GM12878 (cell line): ENCODE measurements at regions not wholly inside any gene's neighbourhood (a gene's known extent, or its start where the extent isn't known, plus 50 kb on each side); places are given as distances from the start of the nearest gene placed in this dataset.

Source experiments
- ATAC-seq: fragments of 200-7000 bp; cut with Tn5 transposase; 3 replicates; pipeline ENCODE4 v1.9.1; 2020; ENCODE audit warnings: mild to moderate bottlenecking, moderate library complexity
- BruUV-seq: library from RNA; stranded (reverse); fragments of 400-500 nt; replicated peaks from 2 replicates; lab custom pipeline; 2021; lab: Mats Ljungman, UMichigan
- CTCF ChIA-PET: fragments of 300-600 bp; sonication (Branson Sonifier 250); formaldehyde crosslinking; extraction: SDS; loops from one replicate; lab custom pipeline; 2021; ENCODE audit warnings: inconsistent platforms; lab: Yijun Ruan, JAX
- POLR2A ChIA-PET: fragments of 350-600 bp; formaldehyde crosslinking; extraction: SDS; loops from one replicate; lab custom pipeline; 2021; ENCODE audit warnings: inconsistent platforms; lab: Charles Lee
- RAD21 ChIA-PET: fragments of 300-600 bp; sonication (Branson Sonifier 250); formaldehyde crosslinking; loops from one replicate; lab custom pipeline; 2023; ENCODE audit warnings: antibody characterized with exemption; ENCODE audit not compliant: unreplicated experiment; lab: Charles Lee
- SMC1A ChIA-PET: fragments of 300-600 bp; sonication (Branson Sonifier 250); formaldehyde crosslinking; loops from one replicate; lab custom pipeline; 2023; ENCODE audit not compliant: unreplicated experiment, uncharacterized antibody; lab: Charles Lee
- DNase-seq: peaks from one replicate; pipeline ENCODE4 v3.0.0-alpha.2; 2011; ENCODE audit warnings: low read depth, low spot score
- FAIRE-seq: peaks from 3 replicates; lab custom pipeline; 2011; peaks lifted over from hg19 to GRCh38; lab: Jason Lieb, UNC
- H2AFZ ChIP-seq: 2 replicates; pipeline ENCODE4 v1.6.0; 2011; ENCODE audit warnings: low read depth, low read length, control low read depth; ENCODE audit not compliant: control insufficient read depth
- H3K27ac ChIP-seq: 2 replicates; pipeline ENCODE4 v1.5.1; 2011; ENCODE audit warnings: control low read depth; ENCODE audit not compliant: control insufficient read depth, insufficient read depth
- H3K27me3 ChIP-seq, 2 experiments: replicated peaks in 1 of 2; 2 replicates each; pipeline versions ENCODE4 v1.6.0 to v1.6.1; 2011; ENCODE audit warnings: low read length in 1 of 2; ENCODE audit not compliant: control insufficient read depth in 2 of 2, insufficient read depth in 2 of 2
- H3K36me3 ChIP-seq, 2 experiments: 2 replicates each; pipeline ENCODE4 v1.5.1; 2011; ENCODE audit warnings: low read length in 1 of 2; ENCODE audit not compliant: control insufficient read depth in 2 of 2, insufficient read depth in 2 of 2
- H3K4me1 ChIP-seq: 2 replicates; pipeline ENCODE4 v1.6.1; 2011; ENCODE audit warnings: mild to moderate bottlenecking, low read length, moderate library complexity, mixed read lengths; ENCODE audit not compliant: control insufficient read depth, insufficient read depth
- H3K4me2 ChIP-seq: 2 replicates; pipeline ENCODE4 v1.6.0; 2011; ENCODE audit warnings: control low read depth; ENCODE audit not compliant: control insufficient read depth, insufficient read depth
- H3K4me3 ChIP-seq: fragments of 200-600 bp; sonication (generic); 2 replicates; pipeline ENCODE4 v1.5.1; 2016
- H3K79me2 ChIP-seq: 2 replicates; pipeline ENCODE4 v1.6.0; 2011; ENCODE audit warnings: low read length; ENCODE audit not compliant: control insufficient read depth, insufficient read depth
- H3K9ac ChIP-seq: 2 replicates; pipeline ENCODE4 v1.8.0; 2011; ENCODE audit warnings: low read length, control low read depth, mixed read lengths; ENCODE audit not compliant: control insufficient read depth, insufficient read depth
- H3K9me3 ChIP-seq: replicated peaks from 3 replicates; pipeline ENCODE4 v1.5.1; 2011; ENCODE audit warnings: mild to moderate bottlenecking, low read length; ENCODE audit not compliant: control insufficient read depth, insufficient read depth
- H4K20me1 ChIP-seq: 2 replicates; pipeline ENCODE4 v1.6.0; 2011; ENCODE audit not compliant: control insufficient read depth, insufficient read depth
- EED ChIP-seq: sonication (generic); IDR thresholded peaks from 2 replicates; pipeline ENCODE4 v1.6.1; 2016; ENCODE audit warnings: antibody characterized with exemption, low read depth
- HDGF ChIP-seq: fragments of 450-650 bp; IDR thresholded peaks from 2 replicates; pipeline ENCODE4 v1.6.1; 2016; ENCODE audit warnings: antibody characterized with exemption
- MLLT1 ChIP-seq: fragments of 450-650 bp; IDR thresholded peaks from 2 replicates; pipeline ENCODE4 v1.6.1; 2016; ENCODE audit warnings: mild to moderate bottlenecking
- NFYB ChIP-seq: IDR thresholded peaks from 2 replicates; pipeline ENCODE4 v1.6.1; 2011; ENCODE audit warnings: low read depth, mild to moderate bottlenecking, low read length, improper control_type of control experiment, moderate library complexity; ENCODE audit not compliant: insufficient read depth
- POLR2A ChIP-seq: IDR thresholded peaks from 2 replicates; pipeline ENCODE4 v1.6.1; 2011; ENCODE audit warnings: low read depth, mild to moderate bottlenecking, low read length
- RAD21 ChIP-seq: IDR thresholded peaks from 2 replicates; pipeline ENCODE4 v1.6.1; 2011; ENCODE audit warnings: mild to moderate bottlenecking, low read depth, low read length, moderate library complexity; ENCODE audit not compliant: insufficient read depth
- RELA ChIP-seq: fragments of 450-650 bp; IDR thresholded peaks from 2 replicates; pipeline ENCODE4 v1.8.0; 2014; ENCODE audit warnings: borderline replicate concordance; ENCODE audit not compliant: partially characterized antibody
- SIN3A ChIP-seq: IDR thresholded peaks from 2 replicates; pipeline ENCODE4 v1.6.1; 2012; ENCODE audit warnings: low read depth, low read length, improper control_type of control experiment
- SREBF2 ChIP-seq: IDR thresholded peaks from 2 replicates; pipeline ENCODE4 v1.6.1; 2012; ENCODE audit warnings: mild to moderate bottlenecking, low read length
- WRNIP1 ChIP-seq: IDR thresholded peaks from 2 replicates; pipeline ENCODE4 v1.6.1; 2011; ENCODE audit warnings: low read depth, low read length, improper control_type of control experiment, borderline replicate concordance
- ZBED1 ChIP-seq: IDR thresholded peaks from 2 replicates; pipeline ENCODE4 v1.6.1; 2016; ENCODE audit warnings: borderline replicate concordance
- WGBS: methylation state at CpG from one replicate; pipeline ENCODE4 v1.1.6; 2016; ENCODE audit warnings: low lambda C conversion rate; ENCODE audit not compliant: insufficient replicate concordance, insufficient coverage; ENCODE audit errors: missing lambda C conversion rate; 5-methylcytosine and 5-hydroxymethylcytosine counted together
- in situ Hi-C: fragments of 300-500 bp; cut with MboI; formaldehyde crosslinking; loops from 9 replicates; pipeline ENCODE4 v1.14.3; 2018; ENCODE audit warnings: mixed read lengths
- intact Hi-C: fragments of 100-400 bp; cut with micrococcal nuclease; formaldehyde crosslinking; loops from one replicate; pipeline ENCODE4 v1.14.2; 2022; ENCODE audit not compliant: unreplicated experiment
- TF ChIP-seq, protein P1 (sequence below): fragments of 450-650 bp; IDR thresholded peaks from 2 replicates; pipeline ENCODE4 v1.6.1; 2017; ENCODE audit warnings: mild to moderate bottlenecking, moderate library complexity
- TF ChIP-seq, protein P2 (sequence below): fragments of 450-650 bp; IDR thresholded peaks from 2 replicates; pipeline ENCODE4 v1.6.1; 2017; ENCODE audit warnings: low read depth, mild to moderate bottlenecking, moderate library complexity

- Histone ChIP-seq H3K27me3 (no peaks in the 10 kb centered on the region), H3K79me2 (no peaks in the 10 kb centered on the region), H3K4me2 (no peak overlapping the region), H3K9ac (no peak overlapping the region), H4K20me1 (no peaks in the 10 kb centered on the region), H3K9me3 (no peaks in the 10 kb centered on the region), H3K4me3 (no peak overlapping the region), H2AFZ (no peak overlapping the region), H3K4me1 (no peaks in the 10 kb centered on the region; the same call in 1 of the 2 replicates), H3K36me3 (no peaks in the 10 kb centered on the region), H3K27ac (no peak overlapping the region)
- FAIRE-seq (no peak), ATAC-seq (no peak), DNase-seq (no peak)
- TF ChIP-seq SREBF2 (no peak), POLR2A (no peak), WRNIP1 (no peak), HDGF (no peak), RELA (no peak), MLLT1 (no peak), ZBED1 (no peak), RAD21 (no peak), SIN3A (no peak), NFYB (no peak), EED (no peak)
- TF ChIP-seq, protein P1, sequence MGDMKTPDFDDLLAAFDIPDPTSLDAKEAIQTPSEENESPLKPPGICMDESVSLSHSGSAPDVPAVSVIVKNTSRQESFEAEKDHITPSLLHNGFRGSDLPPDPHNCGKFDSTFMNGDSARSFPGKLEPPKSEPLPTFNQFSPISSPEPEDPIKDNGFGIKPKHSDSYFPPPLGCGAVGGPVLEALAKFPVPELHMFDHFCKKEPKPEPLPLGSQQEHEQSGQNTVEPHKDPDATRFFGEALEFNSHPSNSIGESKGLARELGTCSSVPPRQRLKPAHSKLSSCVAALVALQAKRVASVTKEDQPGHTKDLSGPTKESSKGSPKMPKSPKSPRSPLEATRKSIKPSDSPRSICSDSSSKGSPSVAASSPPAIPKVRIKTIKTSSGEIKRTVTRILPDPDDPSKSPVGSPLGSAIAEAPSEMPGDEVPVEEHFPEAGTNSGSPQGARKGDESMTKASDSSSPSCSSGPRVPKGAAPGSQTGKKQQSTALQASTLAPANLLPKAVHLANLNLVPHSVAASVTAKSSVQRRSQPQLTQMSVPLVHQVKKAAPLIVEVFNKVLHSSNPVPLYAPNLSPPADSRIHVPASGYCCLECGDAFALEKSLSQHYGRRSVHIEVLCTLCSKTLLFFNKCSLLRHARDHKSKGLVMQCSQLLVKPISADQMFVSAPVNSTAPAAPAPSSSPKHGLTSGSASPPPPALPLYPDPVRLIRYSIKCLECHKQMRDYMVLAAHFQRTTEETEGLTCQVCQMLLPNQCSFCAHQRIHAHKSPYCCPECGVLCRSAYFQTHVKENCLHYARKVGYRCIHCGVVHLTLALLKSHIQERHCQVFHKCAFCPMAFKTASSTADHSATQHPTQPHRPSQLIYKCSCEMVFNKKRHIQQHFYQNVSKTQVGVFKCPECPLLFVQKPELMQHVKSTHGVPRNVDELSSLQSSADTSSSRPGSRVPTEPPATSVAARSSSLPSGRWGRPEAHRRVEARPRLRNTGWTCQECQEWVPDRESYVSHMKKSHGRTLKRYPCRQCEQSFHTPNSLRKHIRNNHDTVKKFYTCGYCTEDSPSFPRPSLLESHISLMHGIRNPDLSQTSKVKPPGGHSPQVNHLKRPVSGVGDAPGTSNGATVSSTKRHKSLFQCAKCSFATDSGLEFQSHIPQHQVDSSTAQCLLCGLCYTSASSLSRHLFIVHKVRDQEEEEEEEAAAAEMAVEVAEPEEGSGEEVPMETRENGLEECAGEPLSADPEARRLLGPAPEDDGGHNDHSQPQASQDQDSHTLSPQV = no peak
- TF ChIP-seq, protein P2, sequence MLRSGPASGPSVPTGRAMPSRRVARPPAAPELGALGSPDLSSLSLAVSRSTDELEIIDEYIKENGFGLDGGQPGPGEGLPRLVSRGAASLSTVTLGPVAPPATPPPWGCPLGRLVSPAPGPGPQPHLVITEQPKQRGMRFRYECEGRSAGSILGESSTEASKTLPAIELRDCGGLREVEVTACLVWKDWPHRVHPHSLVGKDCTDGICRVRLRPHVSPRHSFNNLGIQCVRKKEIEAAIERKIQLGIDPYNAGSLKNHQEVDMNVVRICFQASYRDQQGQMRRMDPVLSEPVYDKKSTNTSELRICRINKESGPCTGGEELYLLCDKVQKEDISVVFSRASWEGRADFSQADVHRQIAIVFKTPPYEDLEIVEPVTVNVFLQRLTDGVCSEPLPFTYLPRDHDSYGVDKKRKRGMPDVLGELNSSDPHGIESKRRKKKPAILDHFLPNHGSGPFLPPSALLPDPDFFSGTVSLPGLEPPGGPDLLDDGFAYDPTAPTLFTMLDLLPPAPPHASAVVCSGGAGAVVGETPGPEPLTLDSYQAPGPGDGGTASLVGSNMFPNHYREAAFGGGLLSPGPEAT = no peak
- in situ Hi-C loops = no loop called here
- SMC1A ChIA-PET = interaction anchor here (0.6 to 2.6 kb wide), 4 partner anchors 12 to 121 kb away, joined by 3 to 12 read pairs (median 3); no protein-coding TSS in a partner anchor
- POLR2A ChIA-PET = no interaction called here
- CTCF ChIA-PET = interaction anchor here (0.6 to 1.0 kb wide), 3 partner anchors 18 to 315 kb away, joined by 3 read pairs; no protein-coding TSS in a partner anchor
- 26% methylated on average over 3 of the region's 3 CpGs for WGBS
- RAD21 ChIA-PET = interaction anchor here (0.7 to 2.4 kb wide), 3 partner anchors 18 to 386 kb away, joined by 3 to 12 read pairs (median 3); no protein-coding TSS in a partner anchor
- no TSS peak for BruUV-seq
- intact Hi-C loops = no loop called here
Measured at GRCh38 chr6:130680116-130680515, 147.1 kb upstream of the SMLR1 start.
